Muscle of back (tissue), 3 donors: ENCODE measurements at regions not wholly inside any gene's neighbourhood (a gene's known extent, or its start where the extent isn't known, plus 50 kb on each side); places are given as distances from the start of the nearest gene placed in this dataset.
"Not testable (repeated sequence)": the region's sequence is repeated elsewhere in the genome, so short reads cannot be mapped to it uniquely, and the experiment has no call there.

ENCODE experiments used
- DNase-seq, 3 donors: peaks; one replicate each; pipeline versions ENCODE4 v3.0.0 to v3.0.0-alpha.2; 2013

- no peak for DNase-seq
Observed at GRCh38 chr6:44037847-44038542, 89.3 kb downstream of the MRPL14 start.

- DNase-seq = not testable (repeated sequence)
Observed at GRCh38 chr6:44037276-44037675, 90.0 kb downstream of the MRPL14 start.

DNA sequence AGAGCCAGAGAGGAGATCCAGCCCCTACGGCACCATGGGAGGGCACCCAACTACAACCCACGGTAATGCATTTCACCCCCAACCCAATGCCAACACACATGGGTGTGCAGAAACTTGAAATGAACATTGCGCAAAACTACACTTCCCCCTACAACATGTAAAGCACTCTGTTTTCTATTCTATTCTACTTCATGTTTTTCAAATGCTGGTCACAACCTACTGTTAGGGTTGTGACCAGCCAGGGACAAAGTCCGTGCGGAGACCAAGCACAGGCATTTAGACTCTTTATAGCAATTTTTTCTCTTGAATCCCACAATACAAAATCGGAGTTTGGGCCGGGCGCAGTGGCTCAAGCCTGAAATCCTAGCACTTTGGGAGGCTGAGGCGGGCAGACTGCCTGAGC, 90.6 kb downstream of the MRPL14 start:
- DNase-seq = no peak

- no peak for DNase-seq
Observed at GRCh38 chr6:44036196-44036595, 91.1 kb downstream of the MRPL14 start.

DNA sequence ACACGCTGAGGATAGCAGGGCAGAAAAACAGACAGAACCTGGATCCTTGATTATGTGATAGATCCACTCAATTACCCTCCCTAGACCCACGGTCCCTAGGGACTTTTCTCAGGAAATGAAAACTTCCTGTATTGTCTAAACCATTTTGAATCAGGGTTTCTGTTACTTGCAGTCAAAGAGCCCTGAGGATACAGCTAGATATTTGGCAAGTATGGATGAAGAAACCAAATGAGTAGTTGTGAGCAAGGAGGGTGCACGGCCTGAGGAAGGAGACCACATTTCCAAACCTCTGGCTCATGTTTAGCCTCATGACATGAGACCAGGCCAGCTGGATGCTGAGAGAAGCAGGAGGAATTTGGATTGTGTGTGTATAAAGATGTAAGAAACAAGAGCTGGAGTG, 91.6 kb downstream of the MRPL14 start:
- DNase-seq = no peak

GRCh38 chr6:44034931-44035345, 92.3 kb downstream of the MRPL14 start:
- no peak for DNase-seq

GRCh38 chr6:44034391-44034861, 92.8 kb downstream of the MRPL14 start:
- DNase-seq = no peak

GRCh38 chr6:44030812-44031454, 96.3 kb downstream of the MRPL14 start:
- DNase-seq = no peak

DNA sequence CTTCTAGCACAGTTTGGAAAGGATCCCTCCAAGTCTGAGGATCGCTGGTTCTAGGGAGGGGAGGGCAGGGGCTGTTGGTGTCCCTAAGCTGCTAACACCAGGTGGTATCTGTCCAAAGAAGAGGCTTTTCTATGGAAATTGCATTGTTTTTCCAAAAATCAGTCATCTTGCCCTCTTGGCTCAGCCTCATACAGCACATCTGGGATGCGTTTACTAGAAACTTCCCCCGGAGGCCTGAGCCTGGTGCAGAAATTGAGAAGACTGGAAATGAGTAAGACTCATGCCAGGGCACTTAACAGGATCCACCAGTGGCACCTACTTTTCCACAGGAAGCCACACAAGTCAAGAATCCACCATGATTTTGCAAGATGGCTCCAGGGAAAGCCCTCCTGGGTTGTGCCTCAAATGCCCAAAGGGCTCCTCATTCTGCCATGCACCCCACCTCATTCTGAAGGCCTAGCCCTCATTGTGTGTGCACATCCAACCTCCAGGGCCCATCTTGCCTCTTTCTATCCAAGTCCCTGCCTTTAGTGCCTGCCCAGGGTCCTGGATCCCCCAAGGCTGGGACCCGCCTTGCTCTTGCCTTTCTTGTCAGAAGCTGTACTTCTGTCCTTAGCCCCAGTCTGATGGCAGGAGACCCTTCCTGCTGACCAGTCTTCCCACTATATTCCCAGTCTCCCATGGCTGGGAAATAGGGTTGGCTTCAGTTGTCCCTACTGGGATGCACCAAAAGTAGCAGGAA, 97.6 kb downstream of the MRPL14 start:
- DNase-seq = no peak

DNA sequence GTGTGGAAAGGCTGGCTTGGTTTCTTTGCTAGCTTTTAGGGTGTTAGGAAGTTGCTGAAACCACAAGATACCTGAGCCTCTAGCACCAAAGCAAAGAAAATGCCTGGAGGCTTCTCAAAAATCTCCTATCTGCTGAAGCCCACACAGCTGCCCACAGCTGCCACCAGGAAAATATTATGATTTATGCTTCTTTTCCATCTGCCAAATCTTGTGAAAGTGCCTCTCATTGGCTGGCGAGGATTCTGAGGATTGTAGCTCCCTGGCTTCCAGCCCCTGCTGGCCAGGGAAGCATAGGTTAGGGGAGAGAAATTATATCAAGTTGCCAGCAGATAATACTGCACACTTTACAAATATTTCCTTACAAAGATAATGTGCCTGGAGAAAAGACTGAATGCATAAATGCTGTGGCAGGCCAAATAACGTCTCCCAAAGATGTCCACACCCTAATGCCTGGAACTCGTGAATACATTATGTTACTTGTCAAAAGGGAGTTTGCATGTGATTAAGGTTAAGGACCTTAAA, 98.4 kb downstream of the MRPL14 start:
- peak in 2 of 3 donors; percentile 33 to 68 for DNase-seq

GRCh38 chr6:44025226-44025625, 102.0 kb downstream of the MRPL14 start:
- DNase-seq = no peak

GRCh38 chr6:44024574-44025219, 102.6 kb downstream of the MRPL14 start:
- no peak for DNase-seq

DNA sequence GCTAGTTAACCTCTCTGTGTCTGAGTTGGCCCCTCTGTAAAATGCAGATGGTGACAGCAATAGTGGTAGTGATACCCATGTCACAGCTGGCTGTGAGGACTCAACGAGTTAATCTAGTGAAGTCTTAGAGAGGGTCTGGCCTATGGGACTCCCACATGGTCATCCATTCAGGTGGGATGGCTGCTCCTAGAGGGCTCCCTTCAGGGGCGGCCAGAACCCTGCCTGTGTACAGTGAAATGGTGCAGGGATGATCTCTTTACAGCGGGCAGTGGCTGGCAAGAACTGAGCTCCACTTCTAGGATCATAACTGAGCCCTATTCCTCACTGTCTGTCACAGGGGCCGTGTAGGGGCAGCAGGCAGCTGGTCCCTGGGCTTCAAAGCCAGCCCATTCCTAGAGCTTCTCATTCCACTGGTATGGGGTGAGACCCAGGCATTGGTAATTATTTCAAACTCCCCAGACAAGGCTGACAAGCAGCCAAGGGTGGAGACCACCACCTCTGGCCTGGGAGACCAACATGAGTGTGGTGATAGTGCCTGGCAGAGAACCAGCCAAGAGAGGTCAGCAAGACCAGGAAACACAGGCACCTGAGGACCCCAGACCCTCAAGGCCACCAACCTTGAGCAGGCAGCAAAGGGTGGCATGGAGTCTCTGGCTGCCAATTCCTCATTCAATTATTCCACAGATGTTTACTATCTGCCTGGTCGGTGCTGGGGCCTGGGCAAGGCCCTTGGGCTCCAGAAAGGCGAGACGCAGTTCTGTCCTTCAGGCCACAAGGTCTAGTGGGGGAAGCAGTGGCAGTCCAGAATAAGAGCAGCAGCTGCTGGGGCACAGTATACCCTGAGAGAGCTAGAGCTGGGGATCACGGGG, 103.4 kb downstream of the MRPL14 start:
- DNase-seq = no peak

DNA sequence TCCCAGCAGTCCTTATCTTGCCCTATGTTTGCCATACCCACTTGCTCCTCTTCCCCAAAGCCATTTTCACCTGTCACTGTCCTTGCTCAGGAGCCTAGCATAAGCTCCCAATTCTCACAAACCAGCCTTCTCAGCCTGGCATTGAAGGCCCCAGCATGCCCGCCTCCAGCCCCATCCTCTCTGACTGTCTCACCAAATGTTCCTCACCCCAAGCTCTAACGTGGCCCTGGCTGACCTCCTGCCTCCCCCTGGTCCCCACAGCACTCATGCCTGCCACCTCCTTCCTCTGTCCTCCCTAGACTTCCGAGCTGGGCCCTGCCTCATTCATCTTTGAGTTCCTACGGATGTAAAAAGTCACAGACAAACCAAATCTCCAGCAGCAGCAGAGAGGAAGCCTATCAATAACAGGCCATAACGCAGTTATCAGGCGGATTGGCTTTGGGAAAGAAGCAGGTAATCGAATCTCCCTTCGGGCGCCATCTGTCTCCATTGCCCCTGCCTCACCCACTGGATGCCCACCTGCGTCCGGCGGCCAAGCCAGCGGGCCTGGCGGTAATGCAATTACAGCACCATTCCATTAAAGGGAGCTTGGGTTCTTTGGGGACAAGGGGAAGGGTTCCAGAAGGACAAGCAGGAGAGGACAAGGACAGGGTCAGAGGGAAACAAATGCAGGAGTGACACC, 104.4 kb downstream of the MRPL14 start:
- no peak for DNase-seq

- no peak for DNase-seq
Observed at GRCh38 chr6:44022296-44022661, 105.0 kb downstream of the MRPL14 start.

- no peak for DNase-seq
Observed at GRCh38 chr6:44021589-44022295, 105.5 kb downstream of the MRPL14 start.

DNA sequence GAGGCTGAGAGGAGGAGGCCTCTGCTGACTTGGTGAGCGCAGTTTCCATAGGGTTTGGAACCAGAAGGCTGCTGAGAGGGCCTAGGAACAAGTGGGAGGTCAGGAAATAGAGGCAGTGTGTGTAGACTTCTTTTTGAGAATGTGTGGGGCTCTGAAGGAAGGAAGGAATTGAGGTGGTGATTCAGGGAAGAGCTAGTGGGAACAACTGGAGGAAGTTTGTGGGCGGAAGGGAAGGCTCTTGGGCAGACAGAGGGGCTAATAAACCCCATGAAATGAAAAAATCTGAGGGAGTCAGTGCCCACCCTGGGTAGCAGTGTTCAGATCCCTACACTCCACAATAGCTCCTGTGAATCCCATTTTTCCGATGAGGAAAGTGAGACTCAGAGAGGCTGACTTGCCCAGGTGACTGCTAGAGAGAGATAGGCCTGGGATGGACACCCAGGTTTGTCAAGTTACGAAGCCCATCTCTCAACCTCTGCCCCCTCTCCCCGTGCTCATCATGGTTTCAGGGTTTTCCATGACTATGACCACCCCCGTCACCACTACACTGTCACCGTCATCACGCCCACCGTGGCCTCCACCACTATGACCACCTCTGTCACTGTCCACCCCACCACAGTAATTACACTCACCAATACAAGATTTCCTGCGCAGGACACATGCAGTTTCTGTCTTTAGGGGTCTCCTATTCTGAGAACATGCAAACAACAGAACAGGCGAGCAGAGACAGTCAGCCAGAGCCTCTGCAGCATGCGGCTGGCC, 106.4 kb downstream of the MRPL14 start:
- DNase-seq = no peak

GRCh38 chr6:44020148-44020547, 107.1 kb downstream of the MRPL14 start:
- peak in 2 of 3 donors; percentile 77 to 85 for DNase-seq

- not testable (repeated sequence) for DNase-seq
Observed at GRCh38 chr6:44017307-44017706, 109.9 kb downstream of the MRPL14 start.
